ENCODE measurements at regions not wholly inside any gene's neighbourhood (a gene's known extent, or its start where the extent isn't known, plus 50 kb on each side); places are given as distances from the start of the nearest gene placed in this dataset.

- Mint-ChIP-seq H3K27me3 (no peaks in the 10 kb centered on the region), H3K4me1 (no peaks in the 10 kb centered on the region), H3K9me3 (ENCODE audit: low read depth) (no peaks in the 10 kb centered on the region), H3K36me3 (no peaks in the 10 kb centered on the region), H3K27ac (no peak overlapping the region), H3K4me3 (no peak overlapping the region)
- CTCF ChIA-PET: no interaction called here
- ATAC-seq: no peak
- DNase-seq: no peak
These were observed 573.1 kb upstream of the SOX11 start for GRCh38 chr2:5119046-5119445.

DNA sequence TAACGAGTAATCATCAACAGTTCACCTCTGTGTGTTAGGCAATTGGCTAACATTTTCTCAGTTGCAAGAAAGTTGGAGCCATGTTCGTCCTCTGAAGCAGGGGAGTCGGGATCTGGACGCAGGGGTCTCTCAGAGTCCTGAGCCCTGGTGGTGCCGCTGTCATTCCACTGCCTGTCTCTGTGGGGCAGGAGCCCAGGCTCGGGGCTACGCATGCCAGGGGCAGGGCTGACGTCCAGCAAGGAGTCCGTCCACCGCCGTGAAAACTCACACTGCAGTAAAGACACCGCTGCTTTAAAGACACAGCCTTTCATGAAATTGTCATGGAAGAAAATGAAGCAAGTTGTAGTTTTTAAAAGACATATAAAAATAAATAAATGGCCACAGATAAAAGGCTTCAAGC is 571.1 kb upstream of the SOX11 start:
- ATAC-seq: no peak
- H3K9me3 Mint-ChIP-seq (ENCODE audit: low read depth): no peaks in the 10 kb centered on the region
- DNase-seq: no peak
- no peaks in the 10 kb centered on the region for H3K27me3 Mint-ChIP-seq
- no peak overlapping the region for H3K27ac Mint-ChIP-seq
- no peaks in the 10 kb centered on the region for H3K4me1 Mint-ChIP-seq
- H3K4me3 Mint-ChIP-seq: no peak overlapping the region
- no peaks in the 10 kb centered on the region for H3K36me3 Mint-ChIP-seq
- CTCF ChIA-PET: interaction anchor here (1.1 kb wide), 1 partner anchor 29 kb away, joined by 4 read pairs; no protein-coding TSS in a partner anchor

DNA sequence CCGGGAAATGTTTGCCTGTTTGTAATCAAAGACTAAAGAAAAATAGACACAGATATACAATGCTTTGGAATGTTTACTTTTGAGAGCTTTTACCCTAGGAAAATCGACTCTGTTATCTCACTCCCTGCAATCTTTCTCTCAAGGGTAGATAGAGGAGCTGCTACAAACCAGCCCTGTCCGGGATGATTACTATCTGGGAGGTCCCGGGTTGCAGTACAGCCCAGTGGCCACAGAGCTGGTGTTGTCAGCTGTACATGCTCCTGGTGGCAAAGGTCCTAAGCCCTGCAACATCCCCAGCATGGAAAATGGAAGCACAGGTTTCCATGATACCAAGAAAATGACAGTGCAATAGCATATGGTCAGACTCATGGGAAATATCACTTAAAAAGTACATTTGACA is 570.5 kb upstream of the SOX11 start:
- no peaks in the 10 kb centered on the region for H3K9me3 Mint-ChIP-seq (ENCODE audit: low read depth)
- ATAC-seq: no peak
- no peak overlapping the region for H3K27ac Mint-ChIP-seq
- no peaks in the 10 kb centered on the region for H3K27me3 Mint-ChIP-seq
- no peak overlapping the region for H3K4me3 Mint-ChIP-seq
- no peak for DNase-seq
- no peaks in the 10 kb centered on the region for H3K4me1 Mint-ChIP-seq
- no peaks in the 10 kb centered on the region for H3K36me3 Mint-ChIP-seq
- CTCF ChIA-PET: interaction anchor here (1.1 kb wide), 1 partner anchor 29 kb away, joined by 4 read pairs; no protein-coding TSS in a partner anchor

- ATAC-seq (no peak), DNase-seq (no peak)
- CTCF ChIA-PET: no interaction called here
- H3K9me3 Mint-ChIP-seq (ENCODE audit: low read depth): no peaks in the 10 kb centered on the region
- no peak overlapping the region for H3K4me3 Mint-ChIP-seq
- no peaks in the 10 kb centered on the region for H3K4me1 Mint-ChIP-seq
- no peaks in the 10 kb centered on the region for H3K27me3 Mint-ChIP-seq
- no peaks in the 10 kb centered on the region for H3K36me3 Mint-ChIP-seq
- H3K27ac Mint-ChIP-seq: no peak overlapping the region
These were observed 568.5 kb upstream of the SOX11 start for GRCh38 chr2:5123582-5124196.

GRCh38 chr2:5125017-5125730 is 567.0 kb upstream of the SOX11 start:
- DNase-seq (no peak), ATAC-seq (no peak)
- H3K27me3 Mint-ChIP-seq: no peaks in the 10 kb centered on the region
- no peak overlapping the region for H3K27ac Mint-ChIP-seq
- no peak overlapping the region for H3K4me3 Mint-ChIP-seq
- no peaks in the 10 kb centered on the region for H3K36me3 Mint-ChIP-seq
- CTCF ChIA-PET: no interaction called here
- H3K4me1 Mint-ChIP-seq: no peaks in the 10 kb centered on the region
- no peaks in the 10 kb centered on the region for H3K9me3 Mint-ChIP-seq (ENCODE audit: low read depth)

- H3K27ac Mint-ChIP-seq: no peak overlapping the region
- H3K36me3 Mint-ChIP-seq: no peaks in the 10 kb centered on the region
- peaks cover 14% of the 10 kb centered on the region for H3K9me3 Mint-ChIP-seq (ENCODE audit: low read depth)
- CTCF ChIA-PET: no interaction called here
- no peak for DNase-seq
- no peak overlapping the region for H3K4me3 Mint-ChIP-seq
- H3K4me1 Mint-ChIP-seq: no peaks in the 10 kb centered on the region
- H3K27me3 Mint-ChIP-seq: no peaks in the 10 kb centered on the region
- ATAC-seq: no peak
These were observed 559.9 kb upstream of the SOX11 start for GRCh38 chr2:5132281-5132680.

DNA sequence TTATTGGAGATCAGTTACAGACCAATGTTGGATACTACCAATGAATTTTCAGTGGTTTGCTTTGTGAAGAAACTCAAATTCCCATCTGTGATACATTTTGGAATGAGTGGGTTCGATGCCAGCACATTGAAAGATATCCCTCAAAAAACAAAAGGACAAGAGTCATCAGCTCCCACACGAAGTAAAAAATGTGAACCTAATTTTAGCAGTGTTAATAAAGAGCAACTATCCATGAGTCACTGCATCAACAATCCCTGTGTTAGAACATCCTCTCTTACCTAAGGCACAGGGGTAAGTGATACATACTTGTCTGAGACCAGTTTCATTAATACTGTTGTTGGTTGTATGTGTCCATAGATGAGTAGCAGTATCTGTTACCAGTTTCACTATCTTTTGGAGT is 551.8 kb upstream of the SOX11 start:
- no peak for DNase-seq
- H3K27ac Mint-ChIP-seq: no peak overlapping the region
- ATAC-seq: no peak
- no peaks in the 10 kb centered on the region for H3K4me1 Mint-ChIP-seq
- H3K9me3 Mint-ChIP-seq (ENCODE audit: low read depth): peaks cover 12% of the 10 kb centered on the region
- CTCF ChIA-PET: no interaction called here
- H3K4me3 Mint-ChIP-seq: no peak overlapping the region
- no peaks in the 10 kb centered on the region for H3K27me3 Mint-ChIP-seq
- no peaks in the 10 kb centered on the region for H3K36me3 Mint-ChIP-seq

DNA sequence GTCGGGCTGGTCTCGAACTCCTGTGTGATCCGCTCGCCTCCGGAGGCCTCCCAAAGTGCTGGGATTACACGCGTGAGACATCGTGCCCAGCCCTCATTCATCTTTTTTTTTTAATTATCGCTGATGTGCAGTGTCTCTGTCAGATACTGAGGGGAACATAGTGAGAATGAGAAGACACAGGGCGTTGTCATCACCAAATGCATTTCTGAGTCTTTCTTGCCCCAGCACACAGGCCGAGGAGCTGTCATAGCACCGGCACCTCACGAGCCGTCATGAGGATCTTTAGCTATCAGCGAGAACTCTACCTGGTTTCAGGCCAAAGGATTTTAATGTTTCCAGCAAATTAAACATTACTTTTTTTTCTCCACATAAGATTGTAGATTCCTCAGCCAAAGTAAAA is 548.0 kb upstream of the SOX11 start:
- ATAC-seq: no peak
- H3K4me1 Mint-ChIP-seq: no peaks in the 10 kb centered on the region
- H3K27ac Mint-ChIP-seq: no peak overlapping the region
- CTCF ChIA-PET: no interaction called here
- no peaks in the 10 kb centered on the region for H3K36me3 Mint-ChIP-seq
- H3K4me3 Mint-ChIP-seq: no peak overlapping the region
- DNase-seq: no peak
- H3K9me3 Mint-ChIP-seq (ENCODE audit: low read depth): peaks cover 16% of the 10 kb centered on the region
- H3K27me3 Mint-ChIP-seq: no peaks in the 10 kb centered on the region

GRCh38 chr2:5145053-5145452 is 547.1 kb upstream of the SOX11 start:
- Mint-ChIP-seq H3K27me3 (no peaks in the 10 kb centered on the region), H3K36me3 (no peaks in the 10 kb centered on the region), H3K4me1 (no peaks in the 10 kb centered on the region), H3K27ac (no peak overlapping the region), H3K4me3 (no peak overlapping the region), H3K9me3 (ENCODE audit: low read depth) (peaks cover 13% of the 10 kb centered on the region)
- no peak for ATAC-seq
- no peak for DNase-seq
- CTCF ChIA-PET: no interaction called here

- ATAC-seq (no peak), DNase-seq (no peak)
- Mint-ChIP-seq H3K36me3 (no peaks in the 10 kb centered on the region), H3K27me3 (no peaks in the 10 kb centered on the region), H3K9me3 (ENCODE audit: low read depth) (peaks cover 13% of the 10 kb centered on the region), H3K4me3 (no peak overlapping the region), H3K27ac (no peak overlapping the region), H3K4me1 (no peaks in the 10 kb centered on the region)
- CTCF ChIA-PET: no interaction called here
These were observed 546.4 kb upstream of the SOX11 start for GRCh38 chr2:5145801-5146200.

DNA sequence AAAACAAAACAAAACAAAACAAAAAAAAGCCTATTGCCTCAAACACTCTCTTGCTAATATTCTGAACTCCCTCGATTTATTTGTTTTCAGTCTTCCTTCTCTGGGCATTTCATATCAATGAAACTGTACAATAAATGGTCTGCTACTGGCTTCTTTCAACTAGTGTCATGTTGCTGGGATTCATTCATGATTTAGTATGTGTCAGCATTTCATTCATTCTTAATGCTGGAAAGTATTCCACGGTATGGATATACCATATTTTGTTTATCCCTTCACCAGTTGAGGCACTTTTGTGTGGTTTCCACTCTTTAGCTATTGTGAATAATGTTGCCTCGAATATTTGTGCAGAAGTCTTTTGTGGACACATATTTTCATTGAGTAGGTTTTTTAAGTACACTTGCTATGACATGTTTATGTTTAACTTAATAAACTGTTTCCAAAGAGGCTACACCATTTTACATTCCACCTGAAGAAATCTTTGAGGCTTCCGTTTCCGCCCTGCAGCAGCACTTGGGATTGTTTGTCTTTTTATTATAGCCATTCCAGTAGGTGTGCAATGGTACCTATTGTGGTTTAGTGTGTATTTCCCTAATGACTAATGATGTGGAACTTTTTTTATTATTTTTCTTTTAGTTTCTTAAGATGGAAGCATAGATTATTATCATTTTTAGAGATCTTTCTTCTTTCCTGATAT is 543.6 kb upstream of the SOX11 start:
- CTCF ChIA-PET: no interaction called here
- Mint-ChIP-seq H3K27me3 (no peaks in the 10 kb centered on the region), H3K9me3 (ENCODE audit: low read depth) (peaks cover 17% of the 10 kb centered on the region), H3K27ac (no peak overlapping the region), H3K4me3 (no peak overlapping the region), H3K36me3 (no peaks in the 10 kb centered on the region), H3K4me1 (no peaks in the 10 kb centered on the region)
- DNase-seq: no peak
- no peak for ATAC-seq

GRCh38 chr2:5150871-5151270 is 541.3 kb upstream of the SOX11 start:
- Mint-ChIP-seq H3K27ac (no peak overlapping the region), H3K36me3 (no peaks in the 10 kb centered on the region), H3K9me3 (ENCODE audit: low read depth) (peaks cover 18% of the 10 kb centered on the region), H3K4me3 (no peak overlapping the region), H3K4me1 (no peaks in the 10 kb centered on the region), H3K27me3 (no peaks in the 10 kb centered on the region)
- ATAC-seq (no peak), DNase-seq (no peak)
- CTCF ChIA-PET: no interaction called here

- Mint-ChIP-seq H3K27me3 (no peaks in the 10 kb centered on the region), H3K4me3 (no peak overlapping the region), H3K4me1 (no peaks in the 10 kb centered on the region), H3K9me3 (ENCODE audit: low read depth) (peaks cover 2% of the 10 kb centered on the region), H3K27ac (no peak overlapping the region), H3K36me3 (no peaks in the 10 kb centered on the region)
- DNase-seq: no peak
- CTCF ChIA-PET: no interaction called here
- ATAC-seq: no peak
These were observed 527.2 kb upstream of the SOX11 start for GRCh38 chr2:5164776-5165525.

- Mint-ChIP-seq H3K36me3 (no peaks in the 10 kb centered on the region), H3K4me1 (no peaks in the 10 kb centered on the region), H3K9me3 (ENCODE audit: low read depth) (peaks cover 3% of the 10 kb centered on the region), H3K4me3 (no peak overlapping the region), H3K27ac (no peak overlapping the region), H3K27me3 (no peaks in the 10 kb centered on the region)
- ATAC-seq: no peak
- no peak for DNase-seq
- CTCF ChIA-PET: no interaction called here
These were observed 519.3 kb upstream of the SOX11 start for GRCh38 chr2:5172923-5173322.
